Immature natural killer cell (primary cell): ENCODE measurements at regions not wholly inside any gene's neighbourhood (a gene's known extent, or its start where the extent isn't known, plus 50 kb on each side); places are given as distances from the start of the nearest gene placed in this dataset.
"Not testable (repeated sequence)": the region's sequence is repeated elsewhere in the genome, so short reads cannot be mapped to it uniquely, and the experiment has no call there.

Experiments
- DNase-seq, 3 donors: peaks; one replicate each; pipeline ENCODE4 v3.0.0; 2022; ENCODE audit warnings: mixed read lengths in 1 of 3
- H3K27ac Mint-ChIP-seq, 6 donors: one replicate each; pipeline ENCODE4 v1.8.0; 2020; ENCODE audit warnings: mixed read lengths in 6 of 6, mild to moderate bottlenecking in 5 of 6, inconsistent platforms in 4 of 6, moderate library complexity in 3 of 6
- H3K27me3 Mint-ChIP-seq, 3 donors: one replicate each; pipeline ENCODE4 v1.8.0; 2020 to 2021; ENCODE audit warnings: low read depth in 3 of 3, mild to moderate bottlenecking in 3 of 3, mixed read lengths in 3 of 3, moderate library complexity in 3 of 3, inconsistent platforms in 1 of 3
- H3K36me3 Mint-ChIP-seq, 3 donors: one replicate each; pipeline ENCODE4 v1.8.0; 2020; ENCODE audit warnings: mixed read lengths in 3 of 3, inconsistent platforms in 2 of 3, mild to moderate bottlenecking in 2 of 3
- H3K4me1 Mint-ChIP-seq, 2 donors: one replicate each; pipeline ENCODE4 v1.8.0; 2020; ENCODE audit warnings: inconsistent platforms in 2 of 2, mild to moderate bottlenecking in 2 of 2, mixed read lengths in 2 of 2, moderate library complexity in 1 of 2
- H3K4me3 Mint-ChIP-seq, 5 donors: one replicate each; pipeline ENCODE4 v1.8.0; 2020; ENCODE audit warnings: mild to moderate bottlenecking in 5 of 5, mixed read lengths in 5 of 5, inconsistent platforms in 3 of 5, moderate library complexity in 3 of 5
- H3K9me3 Mint-ChIP-seq, 6 donors: one replicate each; pipeline ENCODE4 v1.8.0; 2020; ENCODE audit warnings: mild to moderate bottlenecking in 6 of 6, mixed read lengths in 6 of 6, inconsistent platforms in 4 of 6, moderate library complexity in 3 of 6

- Mint-ChIP-seq H3K27ac (no peak overlapping the region), H3K27me3 (peaks cover 1 to 3% (median 2%) of the 10 kb centered on the region in 3 donors), H3K4me3 (no peak overlapping the region), H3K4me1 (no peaks in the 10 kb centered on the region), H3K36me3 (no peaks in the 10 kb centered on the region), H3K9me3 (peaks cover 0 to 2% (median 0%) of the 10 kb centered on the region in 6 donors)
- no peak for DNase-seq
Observed at GRCh38 chr5:74454263-74455030, 186.1 kb downstream of the ENC1 start.

- no peak for DNase-seq
- H3K4me3 Mint-ChIP-seq, result no peak overlapping the region
- H3K9me3 Mint-ChIP-seq, result peaks cover 0 to 2% (median 0%) of the 10 kb centered on the region in 6 donors
- H3K27ac Mint-ChIP-seq, result no peak overlapping the region
- H3K4me1 Mint-ChIP-seq, result no peaks in the 10 kb centered on the region
- H3K36me3 Mint-ChIP-seq, result no peaks in the 10 kb centered on the region
- peaks cover 1 to 3% (median 2%) of the 10 kb centered on the region in 3 donors for H3K27me3 Mint-ChIP-seq
Observed at GRCh38 chr5:74452856-74453255, 187.7 kb downstream of the ENC1 start.

- Mint-ChIP-seq H3K9me3 (peaks cover 0 to 2% (median 0%) of the 10 kb centered on the region in 6 donors), H3K36me3 (no peaks in the 10 kb centered on the region), H3K4me3 (no peak overlapping the region), H3K27ac (no peak overlapping the region), H3K27me3 (peaks cover 0 to 3% (median 2%) of the 10 kb centered on the region in 3 donors), H3K4me1 (no peaks in the 10 kb centered on the region)
- DNase-seq, result no peak
Observed at GRCh38 chr5:74450095-74450494, 190.4 kb downstream of the ENC1 start.

- Mint-ChIP-seq H3K27me3 (peaks cover 0 to 1% (median 0%) of the 10 kb centered on the region in 3 donors), H3K27ac (no peak overlapping the region), H3K36me3 (no peaks in the 10 kb centered on the region), H3K4me1 (no peaks in the 10 kb centered on the region), H3K4me3 (no peak overlapping the region), H3K9me3 (no peaks in the 10 kb centered on the region)
- no peak for DNase-seq
Observed at GRCh38 chr5:74446725-74447241, 193.7 kb downstream of the ENC1 start.

- Mint-ChIP-seq H3K9me3 (no peaks in the 10 kb centered on the region), H3K27ac (peak overlapping the region in 1 of 6 donors; percentile 27)
Observed at GRCh38 chr5:74442466-74442865, 198.1 kb downstream of the ENC1 start.

GRCh38 chr5:74441616-74442015 lies 198.9 kb downstream of the ENC1 start:
- no peak for DNase-seq
- H3K4me1 Mint-ChIP-seq, result no peaks in the 10 kb centered on the region
- H3K27ac Mint-ChIP-seq, result no peak overlapping the region
- H3K4me3 Mint-ChIP-seq, result no peak overlapping the region
- no peaks in the 10 kb centered on the region for H3K36me3 Mint-ChIP-seq
- no peaks in the 10 kb centered on the region for H3K9me3 Mint-ChIP-seq
- peaks cover 2 to 8% (median 5%) of the 10 kb centered on the region in 3 donors for H3K27me3 Mint-ChIP-seq

More at GRCh38 chr5:74442466-74442865, 198.1 kb downstream of the ENC1 start:
- Mint-ChIP-seq H3K36me3 (no peaks in the 10 kb centered on the region), H3K4me1 (no peaks in the 10 kb centered on the region), H3K27me3 (peaks cover 0 to 5% (median 4%) of the 10 kb centered on the region in 3 donors), H3K4me3 (no peak overlapping the region)
- DNase-seq, result no peak

GRCh38 chr5:74440341-74440740 lies 200.2 kb downstream of the ENC1 start:
- Mint-ChIP-seq H3K9me3 (no peaks in the 10 kb centered on the region), H3K36me3 (no peaks in the 10 kb centered on the region), H3K4me3 (no peak overlapping the region), H3K27me3 (peaks cover 8 to 10% (median 8%) of the 10 kb centered on the region in 3 donors), H3K27ac (no peak overlapping the region), H3K4me1 (no peaks in the 10 kb centered on the region)
- DNase-seq, result no peak

- not testable (repeated sequence) for DNase-seq, H3K36me3 Mint-ChIP-seq, H3K4me1 Mint-ChIP-seq, H3K9me3 Mint-ChIP-seq, H3K27ac Mint-ChIP-seq, H3K4me3 Mint-ChIP-seq
- peaks cover 8 to 15% (median 12%) of the 10 kb centered on the region in 3 donors for H3K27me3 Mint-ChIP-seq
Observed at GRCh38 chr5:74437870-74438269, 202.7 kb downstream of the ENC1 start.

GRCh38 chr5:74433896-74434829 lies 206.4 kb downstream of the ENC1 start:
- Mint-ChIP-seq H3K36me3 (no peaks in the 10 kb centered on the region), H3K4me3 (no peak overlapping the region), H3K27me3 (peaks cover 9 to 12% (median 10%) of the 10 kb centered on the region in 3 donors), H3K9me3 (peaks cover 0 to 2% (median 0%) of the 10 kb centered on the region in 6 donors), H3K27ac (no peak overlapping the region), H3K4me1 (peaks cover 4 to 6% of the 10 kb centered on the region in 2 donors)
- DNase-seq, result no peak

- no peak overlapping the region for H3K27ac Mint-ChIP-seq
- H3K4me3 Mint-ChIP-seq, result peak overlapping the region in 1 of 5 donors; percentile 53
- no peaks in the 10 kb centered on the region for H3K36me3 Mint-ChIP-seq
Observed at GRCh38 chr5:74433255-74433895, 207.2 kb downstream of the ENC1 start.

GRCh38 chr5:74432721-74433120 lies 207.8 kb downstream of the ENC1 start:
- H3K4me1 Mint-ChIP-seq, result peaks cover 4 to 6% of the 10 kb centered on the region in 2 donors
- H3K27ac Mint-ChIP-seq, result no peak overlapping the region
- no peak overlapping the region for H3K4me3 Mint-ChIP-seq
- H3K9me3 Mint-ChIP-seq, result peaks cover 0 to 3% (median 0%) of the 10 kb centered on the region in 6 donors
- H3K36me3 Mint-ChIP-seq, result no peaks in the 10 kb centered on the region
- peaks cover 10 to 12% (median 11%) of the 10 kb centered on the region in 3 donors for H3K27me3 Mint-ChIP-seq
- DNase-seq, result no peak

More at GRCh38 chr5:74433255-74433895, 207.2 kb downstream of the ENC1 start:
- Mint-ChIP-seq H3K4me1 (peaks cover 4 to 6% of the 10 kb centered on the region in 2 donors), H3K9me3 (peaks cover 0 to 2% (median 0%) of the 10 kb centered on the region in 6 donors), H3K27me3 (peaks cover 10 to 12% (median 11%) of the 10 kb centered on the region in 3 donors)
- DNase-seq, result no peak

- peaks cover 4 to 6% of the 10 kb centered on the region in 2 donors for H3K4me1 Mint-ChIP-seq
- H3K27ac Mint-ChIP-seq, result no peak overlapping the region
Observed at GRCh38 chr5:74432216-74432615, 208.3 kb downstream of the ENC1 start.

GRCh38 chr5:74431290-74431669 lies 209.2 kb downstream of the ENC1 start:
- Mint-ChIP-seq H3K9me3 (peaks cover 0 to 3% (median 0%) of the 10 kb centered on the region in 6 donors), H3K4me1 (peaks cover 4 to 6% of the 10 kb centered on the region in 2 donors), H3K27ac (no peak overlapping the region), H3K4me3 (no peak overlapping the region), H3K36me3 (no peaks in the 10 kb centered on the region), H3K27me3 (peaks cover 5 to 11% (median 8%) of the 10 kb centered on the region in 3 donors)
- DNase-seq, result no peak

More at GRCh38 chr5:74432216-74432615, 208.3 kb downstream of the ENC1 start:
- Mint-ChIP-seq H3K9me3 (peaks cover 0 to 3% (median 0%) of the 10 kb centered on the region in 6 donors), H3K4me3 (no peak overlapping the region), H3K36me3 (no peaks in the 10 kb centered on the region), H3K27me3 (peaks cover 6 to 12% (median 11%) of the 10 kb centered on the region in 3 donors)
- no peak for DNase-seq
